GM13977 (cell line): ENCODE measurements at regions not wholly inside any gene's neighbourhood (a gene's known extent, or its start where the extent isn't known, plus 50 kb on each side); places are given as distances from the start of the nearest gene placed in this dataset.

Experiments
- DNase-seq: peaks from one replicate; pipeline ENCODE4 v3.0.0; 2012; ENCODE audit warnings: low spot score
- in situ Hi-C: fragments of 300-500 bp; cut with MboI; formaldehyde crosslinking; loops from one replicate; pipeline ENCODE4 v1.12.0; 2022; ENCODE audit warnings: low sequenced_read_pairs, low pct_unique_long_range_greater_than_20kb, mixed read lengths, inconsistent platforms; ENCODE audit not compliant: unreplicated experiment
- TF ChIP-seq, protein P1 (sequence below): IDR thresholded peaks from 2 replicates; pipeline ENCODE4 v1.5.1; 2012; ENCODE audit warnings: mild to moderate bottlenecking, control low read depth; ENCODE audit not compliant: insufficient read depth; ENCODE audit errors: extremely low read depth, missing control alignments

GRCh38 chr21:19286876-19287275 lies 883.3 kb upstream of the TMPRSS15 start:
- TF ChIP-seq, protein P1, sequence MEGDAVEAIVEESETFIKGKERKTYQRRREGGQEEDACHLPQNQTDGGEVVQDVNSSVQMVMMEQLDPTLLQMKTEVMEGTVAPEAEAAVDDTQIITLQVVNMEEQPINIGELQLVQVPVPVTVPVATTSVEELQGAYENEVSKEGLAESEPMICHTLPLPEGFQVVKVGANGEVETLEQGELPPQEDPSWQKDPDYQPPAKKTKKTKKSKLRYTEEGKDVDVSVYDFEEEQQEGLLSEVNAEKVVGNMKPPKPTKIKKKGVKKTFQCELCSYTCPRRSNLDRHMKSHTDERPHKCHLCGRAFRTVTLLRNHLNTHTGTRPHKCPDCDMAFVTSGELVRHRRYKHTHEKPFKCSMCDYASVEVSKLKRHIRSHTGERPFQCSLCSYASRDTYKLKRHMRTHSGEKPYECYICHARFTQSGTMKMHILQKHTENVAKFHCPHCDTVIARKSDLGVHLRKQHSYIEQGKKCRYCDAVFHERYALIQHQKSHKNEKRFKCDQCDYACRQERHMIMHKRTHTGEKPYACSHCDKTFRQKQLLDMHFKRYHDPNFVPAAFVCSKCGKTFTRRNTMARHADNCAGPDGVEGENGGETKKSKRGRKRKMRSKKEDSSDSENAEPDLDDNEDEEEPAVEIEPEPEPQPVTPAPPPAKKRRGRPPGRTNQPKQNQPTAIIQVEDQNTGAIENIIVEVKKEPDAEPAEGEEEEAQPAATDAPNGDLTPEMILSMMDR, result no peak
- DNase-seq, result no peak
- in situ Hi-C loops, result no loop called here

- TF ChIP-seq, protein P1, result no peak
- in situ Hi-C loops, result no loop called here
- DNase-seq, result no peak
These were observed 886.7 kb upstream of the TMPRSS15 start for GRCh38 chr21:19290328-19290727.

DNA sequence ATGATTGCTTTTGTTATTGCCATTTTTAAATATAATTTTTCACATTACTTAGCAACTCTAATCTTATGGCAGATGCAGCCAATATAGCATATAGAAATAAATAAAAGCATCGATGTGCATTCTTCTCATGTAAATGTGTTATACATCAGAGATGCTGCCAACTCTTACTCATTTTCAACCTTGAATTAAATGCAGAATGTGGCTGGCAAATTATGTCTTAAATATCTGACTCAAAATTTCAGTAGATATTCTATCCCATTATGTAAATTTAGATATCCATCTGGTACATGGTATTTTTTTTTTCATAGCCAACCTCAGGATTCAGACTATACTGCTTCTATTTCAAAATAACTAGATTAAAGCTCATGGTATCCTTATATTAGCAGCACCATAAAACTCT lies 916.7 kb upstream of the TMPRSS15 start:
- no peak for DNase-seq
- TF ChIP-seq, protein P1, result no peak
- in situ Hi-C loops, result no loop called here

DNA sequence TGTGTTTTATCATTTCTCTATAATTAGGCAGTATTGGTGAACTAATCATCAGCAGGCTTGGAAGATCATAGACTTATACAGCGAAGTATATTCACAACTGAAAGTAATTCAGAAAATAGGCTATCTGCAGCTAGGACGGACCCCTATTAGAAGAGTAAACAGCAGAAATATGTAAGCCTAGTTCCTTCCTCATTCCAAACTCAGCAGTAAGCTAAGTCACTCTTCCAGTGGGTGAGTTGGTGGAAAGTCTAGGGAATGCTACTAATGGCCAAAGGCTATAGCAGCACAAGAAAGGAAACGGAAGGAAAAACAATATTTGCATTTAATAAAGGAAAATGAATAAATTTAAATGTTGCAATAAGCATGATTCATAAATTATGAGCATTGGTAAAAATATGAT lies 918.1 kb upstream of the TMPRSS15 start:
- in situ Hi-C loops, result no loop called here
- DNase-seq, result no peak
- TF ChIP-seq, protein P1, result no peak

DNA sequence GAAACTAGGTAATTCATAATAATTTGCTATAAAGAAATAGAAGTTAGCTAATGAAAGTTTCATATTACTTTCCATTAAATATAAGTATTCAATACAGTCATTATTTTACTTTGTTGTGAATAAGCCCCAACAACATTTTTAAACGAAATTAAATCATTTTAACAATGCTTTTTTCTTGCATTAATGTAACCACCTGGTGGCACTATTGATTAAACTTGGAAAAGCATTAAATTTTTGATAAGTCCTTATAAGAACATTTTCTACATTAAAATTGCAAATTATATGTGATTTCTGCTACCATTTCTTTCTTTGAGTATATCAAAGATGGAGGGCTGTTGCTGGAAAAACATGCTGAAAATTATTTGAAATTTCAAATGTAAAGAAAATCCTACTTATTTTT lies 918.8 kb upstream of the TMPRSS15 start:
- in situ Hi-C loops, result no loop called here
- TF ChIP-seq, protein P1, result peak; percentile 5
- DNase-seq, result no peak

- in situ Hi-C loops, result no loop called here
- DNase-seq, result no peak
- TF ChIP-seq, protein P1, result no peak
These were observed 923.1 kb upstream of the TMPRSS15 start for GRCh38 chr21:19326531-19327319.
